Lower leg skin (tissue), 3 donors: ENCODE measurements at regions not wholly inside any gene's neighbourhood (a gene's known extent, or its start where the extent isn't known, plus 50 kb on each side); places are given as distances from the start of the nearest gene placed in this dataset.

Experiments
- CTCF ChIP-seq, 3 donors: fragments of 450-650 bp; IDR thresholded peaks; one replicate each; pipeline ENCODE4 v1.5.1; 2016; ENCODE audit warnings: antibody characterized with exemption in 3 of 3, mild to moderate bottlenecking in 3 of 3, moderate library complexity in 2 of 3
- POLR2A ChIP-seq, 2 donors: fragments of 450-650 bp; IDR thresholded peaks; one replicate each; pipeline ENCODE4 v1.6.1; 2016 to 2017; ENCODE audit warnings: antibody characterized with exemption in 2 of 2, mild to moderate bottlenecking in 1 of 2, moderate library complexity in 1 of 2

GRCh38 chr7:11252011-11252607 is 278.4 kb downstream of the PHF14 start:
- TF ChIP-seq POLR2A (IDR thresholded peaks at IDR 0.05) (no peak), CTCF (IDR thresholded peaks at IDR 0.05) (no peak)
